Hepatocyte (in vitro differentiated cells): ENCODE measurements at regions not wholly inside any gene's neighbourhood (a gene's known extent, or its start where the extent isn't known, plus 50 kb on each side); places are given as distances from the start of the nearest gene placed in this dataset.

Source experiments
- EZH2 ChIP-seq: fragments of 200-600 bp; sonication (generic); IDR thresholded peaks from 2 replicates; pipeline ENCODE4 v1.6.1; 2016; ENCODE audit warnings: antibody characterized with exemption, mild to moderate bottlenecking, borderline replicate concordance
- EZH2phosphoT487 ChIP-seq: fragments of 200-600 bp; sonication (generic); IDR thresholded peaks from one replicate; pipeline ENCODE4 v1.6.1; 2018; ENCODE audit warnings: antibody characterized with exemption, mild to moderate bottlenecking, low read depth, moderate library complexity; ENCODE audit not compliant: unreplicated experiment, severe bottlenecking
- TF ChIP-seq, protein P1 (sequence below): fragments of 200-600 bp; sonication (generic); IDR thresholded peaks from 2 replicates; pipeline ENCODE4 v1.5.1; 2016; ENCODE audit warnings: antibody characterized with exemption, mild to moderate bottlenecking; ENCODE audit not compliant: poor library complexity

DNA sequence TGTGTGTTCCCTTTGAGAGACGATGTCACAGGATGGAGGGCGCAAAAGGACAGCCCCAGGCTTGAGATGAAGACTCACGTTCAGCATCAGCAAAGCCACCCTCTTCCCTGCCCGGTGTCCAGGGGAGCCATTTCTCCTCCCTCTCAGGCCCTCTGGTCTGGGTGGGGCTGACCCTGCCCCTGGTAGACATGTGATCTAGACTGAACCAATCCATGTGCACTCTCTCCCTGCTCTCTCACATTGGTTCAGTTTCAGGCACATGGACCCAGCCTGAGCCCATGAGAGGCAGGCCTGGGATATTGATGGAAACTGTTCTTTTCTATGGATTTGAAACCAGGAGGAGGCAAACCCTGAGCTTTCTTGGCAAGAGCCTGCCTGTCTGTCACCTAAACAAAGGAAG lies 115.6 kb upstream of the IGSF21 start:
- TF ChIP-seq, protein P1, sequence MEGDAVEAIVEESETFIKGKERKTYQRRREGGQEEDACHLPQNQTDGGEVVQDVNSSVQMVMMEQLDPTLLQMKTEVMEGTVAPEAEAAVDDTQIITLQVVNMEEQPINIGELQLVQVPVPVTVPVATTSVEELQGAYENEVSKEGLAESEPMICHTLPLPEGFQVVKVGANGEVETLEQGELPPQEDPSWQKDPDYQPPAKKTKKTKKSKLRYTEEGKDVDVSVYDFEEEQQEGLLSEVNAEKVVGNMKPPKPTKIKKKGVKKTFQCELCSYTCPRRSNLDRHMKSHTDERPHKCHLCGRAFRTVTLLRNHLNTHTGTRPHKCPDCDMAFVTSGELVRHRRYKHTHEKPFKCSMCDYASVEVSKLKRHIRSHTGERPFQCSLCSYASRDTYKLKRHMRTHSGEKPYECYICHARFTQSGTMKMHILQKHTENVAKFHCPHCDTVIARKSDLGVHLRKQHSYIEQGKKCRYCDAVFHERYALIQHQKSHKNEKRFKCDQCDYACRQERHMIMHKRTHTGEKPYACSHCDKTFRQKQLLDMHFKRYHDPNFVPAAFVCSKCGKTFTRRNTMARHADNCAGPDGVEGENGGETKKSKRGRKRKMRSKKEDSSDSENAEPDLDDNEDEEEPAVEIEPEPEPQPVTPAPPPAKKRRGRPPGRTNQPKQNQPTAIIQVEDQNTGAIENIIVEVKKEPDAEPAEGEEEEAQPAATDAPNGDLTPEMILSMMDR, result no peak
- no peak for TF ChIP-seq EZH2
- TF ChIP-seq EZH2phosphoT487, result no peak
